K562 (cell line): ENCODE measurements at regions not wholly inside any gene's neighbourhood (a gene's known extent, or its start where the extent isn't known, plus 50 kb on each side); places are given as distances from the start of the nearest gene placed in this dataset.

Source experiments
- ATAC-seq: fragments of 200-7000 bp; cut with Tn5 transposase; 3 replicates; pipeline ENCODE4 v1.9.1; 2020; ENCODE audit warnings: moderate library complexity
- BruUV-seq: library from RNA; stranded (reverse); fragments of 400-500 nt; replicated peaks from 2 replicates; lab custom pipeline; 2021; lab: Mats Ljungman, UMichigan
- CTCF ChIA-PET: fragments of 300-600 bp; formaldehyde crosslinking; extraction: SDS; loops from one replicate; lab custom pipeline; 2021; ENCODE audit warnings: low intra/inter-chr PET ratio; lab: Yijun Ruan, JAX
- POLR2A ChIA-PET: fragments of 300-600, 350-650 bp; sonication (Branson Sonifier 250); formaldehyde crosslinking; extraction: SDS; loops from one replicate; lab custom pipeline; 2021; ENCODE audit warnings: antibody characterized with exemption, inconsistent platforms; lab: Yijun Ruan, JAX
- DNase-seq, 4 experiments: peaks; one replicate each; pipeline versions ENCODE4 v3.0.0 to v3.0.0-alpha.2; 2011 to 2018; ENCODE audit warnings: low spot score in 3 of 4, mixed read lengths in 3 of 4; ENCODE audit errors: extremely low read depth in 1 of 4
- FAIRE-seq: peaks from 2 replicates; lab custom pipeline; 2011; peaks lifted over from hg19 to GRCh38; lab: Jason Lieb, UNC
- H2AFZ ChIP-seq: 2 replicates; pipeline ENCODE4 v1.6.0; 2011; ENCODE audit warnings: low read depth, low read length, control low read depth, inconsistent platforms
- H3K27ac ChIP-seq: fragments of 200-600 bp; 3 replicates; pipeline ENCODE4 v1.8.0; 2011; ENCODE audit warnings: low read depth, mild to moderate bottlenecking, control low read depth, inconsistent platforms, low read length, moderate library complexity, mixed read lengths; ENCODE audit errors: extremely low read depth
- H3K27me3 ChIP-seq, 2 experiments: fragments of 300-600 bp in 1 of 2; 2 replicates in 1 of 2; 3 replicates in 1 of 2; pipeline versions ENCODE4 v1.6.0 to v1.8.0; 2011; ENCODE audit warnings: inconsistent platforms in 2 of 2, low read length in 2 of 2, mild to moderate bottlenecking in 1 of 2, mixed read lengths in 1 of 2, moderate library complexity in 1 of 2; ENCODE audit not compliant: control insufficient read depth in 2 of 2, insufficient read depth in 2 of 2
- H3K36me3 ChIP-seq: fragments of 300-600 bp; 3 replicates; pipeline ENCODE4 v1.8.0; 2011; ENCODE audit warnings: mild to moderate bottlenecking, low read length, inconsistent platforms; ENCODE audit not compliant: control insufficient read depth, insufficient read depth
- H3K4me1 ChIP-seq, 2 experiments: fragments of 200-600 bp in 1 of 2; replicated peaks in 1 of 2; 2 replicates in 1 of 2; 3 replicates in 1 of 2; pipeline versions ENCODE4 v1.5.1 to v1.8.0; 2011; ENCODE audit warnings: inconsistent platforms in 2 of 2, low read length in 2 of 2, mild to moderate bottlenecking in 1 of 2, mixed read lengths in 1 of 2, moderate library complexity in 1 of 2; ENCODE audit not compliant: control insufficient read depth in 2 of 2, insufficient read depth in 2 of 2
- H3K4me2 ChIP-seq: 2 replicates; pipeline ENCODE4 v1.6.1; 2011; ENCODE audit warnings: low read length, control low read depth, inconsistent platforms, mixed read lengths; ENCODE audit not compliant: insufficient read depth
- H3K4me3 ChIP-seq: fragments of 200-600 bp; sonication (generic), shearing (Covaris generic); 2 replicates; pipeline ENCODE4 v1.5.1; 2016; ENCODE audit warnings: control low read depth, inconsistent platforms
- H3K79me2 ChIP-seq: fragments of 200-600 bp; 3 replicates; pipeline ENCODE4 v1.8.0; 2011; ENCODE audit warnings: low read length, inconsistent platforms; ENCODE audit not compliant: control insufficient read depth, insufficient read depth
- H3K9ac ChIP-seq, 2 experiments: 2 replicates each; pipeline versions ENCODE4 v1.6.0 to v1.6.1; 2011; ENCODE audit warnings: low read depth in 2 of 2, low read length in 2 of 2, control low read depth in 1 of 2, inconsistent platforms in 1 of 2, mild to moderate bottlenecking in 1 of 2, mixed read lengths in 1 of 2; ENCODE audit not compliant: insufficient read depth in 1 of 2
- H3K9me1 ChIP-seq: one replicate; pipeline ENCODE4 v1.6.0; 2011; ENCODE audit warnings: inconsistent platforms, mild to moderate bottlenecking, low read length, moderate library complexity; ENCODE audit not compliant: control insufficient read depth, insufficient read depth
- H3K9me3 ChIP-seq: replicated peaks from 2 replicates; pipeline ENCODE4 v1.5.1; 2011; ENCODE audit warnings: low read depth, low read length, inconsistent platforms; ENCODE audit not compliant: control insufficient read depth, insufficient read depth
- H4K20me1 ChIP-seq: replicated peaks from 2 replicates; pipeline ENCODE4 v1.6.1; 2011; ENCODE audit warnings: low read length, inconsistent platforms, mixed read lengths; ENCODE audit not compliant: control insufficient read depth, insufficient read depth
- EGR1 ChIP-seq: fragments of 450-650 bp; conservative IDR thresholded peaks from 2 replicates; pipeline ENCODE4 v1.6.1; 2017; ENCODE audit warnings: mild to moderate bottlenecking
- RBM22 ChIP-seq: fragments of 200-400 bp; formaldehyde crosslinking; IDR thresholded peaks from 2 replicates; pipeline ENCODE4 v1.6.1; 2018; ENCODE audit warnings: low read length, low read depth; ENCODE audit not compliant: poor library complexity, severe bottlenecking
- SMAD1 ChIP-seq: fragments of 150-350 bp; IDR thresholded peaks from 2 replicates; pipeline ENCODE4 v1.6.1; 2014; ENCODE audit warnings: low read length, low read depth; ENCODE audit not compliant: partially characterized antibody
- SMARCA5 ChIP-seq: fragments of 450-650 bp; IDR thresholded peaks from 2 replicates; pipeline ENCODE4 v1.6.1; 2016
- STAG1 ChIP-seq: sonication (generic); formaldehyde crosslinking; IDR thresholded peaks from 2 replicates; pipeline ENCODE4 v1.5.0; 2020; ENCODE audit warnings: missing genetic modification reagents, borderline replicate concordance
- WHSC1 ChIP-seq: IDR thresholded peaks from one replicate; pipeline ENCODE4 v1.6.1; 2012; ENCODE audit warnings: low read length, control low read depth, inconsistent platforms
- WGBS: fragments of 100-300 bp; shearing (Covaris generic); methylation state at CpG from one replicate; pipeline ENCODE4 v1.1.6; 2016; ENCODE audit warnings: low coverage, mixed read lengths; ENCODE audit not compliant: insufficient coverage; ENCODE audit errors: missing lambda C conversion rate; 5-methylcytosine and 5-hydroxymethylcytosine counted together
- in situ Hi-C: fragments of 300-500 bp; cut with MboI; formaldehyde crosslinking; loops from 4 replicates; pipeline ENCODE4 v1.15.0; 2018; ENCODE audit warnings: inconsistent platforms, mixed read lengths
- intact Hi-C: fragments of 100-400 bp; cut with micrococcal nuclease; formaldehyde crosslinking; loops from 2 replicates; pipeline ENCODE4 v1.14.2; 2022
- TF ChIP-seq, protein P1 (sequence below), 2 experiments: fragments of 450-650 bp in 1 of 2; sonication (generic) in 1 of 2; formaldehyde crosslinking in 1 of 2; IDR thresholded peaks in 1 of 2; conservative IDR thresholded peaks in 1 of 2; 2 replicates each; pipeline versions ENCODE4 v1.6.1 to v1.8.1; 2016 to 2023; ENCODE audit warnings: mild to moderate bottlenecking in 2 of 2, moderate library complexity in 2 of 2, inconsistent platforms in 1 of 2, missing genetic modification reagents in 1 of 2
- TF ChIP-seq, protein P2 (sequence below), 2 experiments: fragments of 450-650 bp in 1 of 2; sonication (generic) in 1 of 2; formaldehyde crosslinking in 1 of 2; IDR thresholded peaks; 2 replicates each; pipeline versions ENCODE4 v1.7.1 to v1.9.0; 2016 to 2022; ENCODE audit warnings: inconsistent platforms in 1 of 2, mild to moderate bottlenecking in 1 of 2, missing genetic modification reagents in 1 of 2

DNA sequence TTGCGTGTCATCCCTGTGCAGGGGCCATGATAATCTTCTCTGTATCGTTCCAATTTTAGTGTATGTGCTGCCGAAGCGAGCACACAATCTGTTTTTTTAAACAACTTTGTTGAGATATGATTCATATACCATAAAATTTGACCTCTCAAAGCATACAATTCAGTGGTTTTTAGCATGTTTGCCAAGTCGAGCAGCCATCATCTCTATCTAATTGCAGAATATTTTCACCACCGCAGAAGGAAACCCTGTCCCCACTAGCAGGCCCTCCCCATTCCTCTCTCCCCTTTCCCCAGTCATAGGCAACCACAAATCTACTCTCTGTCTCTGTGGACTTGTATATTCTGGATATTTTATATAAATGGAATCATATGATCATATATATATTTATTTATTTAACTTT lies 78.7 kb upstream of the TINAGL1 start (continued):
- no peak for TF ChIP-seq SMARCA5
- TF ChIP-seq WHSC1: no peak

DNA sequence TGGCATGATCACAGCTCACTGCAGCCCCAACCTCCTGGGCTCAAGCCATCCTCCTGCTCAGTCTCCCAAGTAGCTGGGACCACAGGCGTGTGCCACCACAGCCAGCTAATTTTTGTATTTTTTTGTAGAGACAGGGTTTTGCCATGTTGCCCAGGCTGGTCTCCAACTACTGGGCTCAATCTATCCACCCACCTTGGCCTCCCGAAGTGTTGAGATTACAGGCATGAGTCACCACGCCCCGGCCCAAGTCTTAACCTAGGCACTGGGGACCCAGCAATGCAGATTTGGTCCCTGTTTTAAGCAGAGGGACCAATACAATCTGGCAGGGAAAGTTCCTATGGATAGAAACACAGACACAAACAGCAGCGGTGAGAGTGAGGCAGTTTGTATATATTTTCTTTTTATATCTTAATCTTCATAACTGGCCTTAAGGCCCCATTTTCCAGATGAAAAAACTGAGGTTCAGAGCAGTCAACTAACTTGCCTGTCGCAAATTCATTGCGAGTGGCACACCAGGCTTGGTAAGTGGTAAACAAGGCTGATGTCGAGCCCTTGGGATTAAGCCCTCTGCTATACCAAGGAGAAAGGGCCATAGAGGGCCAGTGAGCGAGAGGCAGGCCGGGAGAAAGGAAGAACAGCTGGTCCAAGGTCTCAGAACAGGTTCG lies 77.8 kb upstream of the TINAGL1 start:
- DNase-seq (no peak), FAIRE-seq (no peak), ATAC-seq (no peak)
- H3K9me3 ChIP-seq: no peaks in the 10 kb centered on the region
- intact Hi-C loops: no loop called here
- no peak overlapping the region for H3K27ac ChIP-seq
- H3K9ac ChIP-seq: no peak overlapping the region
- in situ Hi-C loops: no loop called here
- H3K4me3 ChIP-seq: no peak overlapping the region
- ChIA-PET CTCF (no interaction called here), POLR2A (interaction anchor here (0.6 to 1.7 kb wide), 3 partner anchors 37 to 1319 kb away, joined by 3 to 4 read pairs (median 4); partner anchors contain the start of gene YARS1)
- no peak overlapping the region for H2AFZ ChIP-seq
- H3K36me3 ChIP-seq: no peaks in the 10 kb centered on the region
- H3K4me2 ChIP-seq: no peak overlapping the region
- no TSS peak for BruUV-seq
- no peaks in the 10 kb centered on the region for H3K9me1 ChIP-seq
- peaks cover 10% of the 10 kb centered on the region; the same call in 1 of the 2 replicates for H4K20me1 ChIP-seq
- no peaks in the 10 kb centered on the region for H3K79me2 ChIP-seq
- H3K27me3 ChIP-seq: peaks cover 23 to 42% of the 10 kb centered on the region in 2 experiments
- 4% methylated on average over 11 of the region's 11 CpGs for WGBS
- peaks cover 0 to 3% of the 10 kb centered on the region in 2 experiments; a peak in 1 of 5 replicates for H3K4me1 ChIP-seq
- no peak for TF ChIP-seq RBM22
- no peak for TF ChIP-seq STAG1 (CRISPR knock-in tag)
- TF ChIP-seq SMAD1: no peak
- TF ChIP-seq EGR1: 0 out of 2 replicates have a peak, but pooled peaks have one; percentile 14
- TF ChIP-seq, protein P1, sequence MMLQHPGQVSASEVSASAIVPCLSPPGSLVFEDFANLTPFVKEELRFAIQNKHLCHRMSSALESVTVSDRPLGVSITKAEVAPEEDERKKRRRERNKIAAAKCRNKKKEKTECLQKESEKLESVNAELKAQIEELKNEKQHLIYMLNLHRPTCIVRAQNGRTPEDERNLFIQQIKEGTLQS (IDR thresholded peaks at IDR 0.05): peak; percentile 30; the same call in 1 of the 2 replicates
- TF ChIP-seq, protein P1 (CRISPR knock-in tag; conservative IDR thresholded peaks at IDR 0.05): no peak
- TF ChIP-seq, protein P2, sequence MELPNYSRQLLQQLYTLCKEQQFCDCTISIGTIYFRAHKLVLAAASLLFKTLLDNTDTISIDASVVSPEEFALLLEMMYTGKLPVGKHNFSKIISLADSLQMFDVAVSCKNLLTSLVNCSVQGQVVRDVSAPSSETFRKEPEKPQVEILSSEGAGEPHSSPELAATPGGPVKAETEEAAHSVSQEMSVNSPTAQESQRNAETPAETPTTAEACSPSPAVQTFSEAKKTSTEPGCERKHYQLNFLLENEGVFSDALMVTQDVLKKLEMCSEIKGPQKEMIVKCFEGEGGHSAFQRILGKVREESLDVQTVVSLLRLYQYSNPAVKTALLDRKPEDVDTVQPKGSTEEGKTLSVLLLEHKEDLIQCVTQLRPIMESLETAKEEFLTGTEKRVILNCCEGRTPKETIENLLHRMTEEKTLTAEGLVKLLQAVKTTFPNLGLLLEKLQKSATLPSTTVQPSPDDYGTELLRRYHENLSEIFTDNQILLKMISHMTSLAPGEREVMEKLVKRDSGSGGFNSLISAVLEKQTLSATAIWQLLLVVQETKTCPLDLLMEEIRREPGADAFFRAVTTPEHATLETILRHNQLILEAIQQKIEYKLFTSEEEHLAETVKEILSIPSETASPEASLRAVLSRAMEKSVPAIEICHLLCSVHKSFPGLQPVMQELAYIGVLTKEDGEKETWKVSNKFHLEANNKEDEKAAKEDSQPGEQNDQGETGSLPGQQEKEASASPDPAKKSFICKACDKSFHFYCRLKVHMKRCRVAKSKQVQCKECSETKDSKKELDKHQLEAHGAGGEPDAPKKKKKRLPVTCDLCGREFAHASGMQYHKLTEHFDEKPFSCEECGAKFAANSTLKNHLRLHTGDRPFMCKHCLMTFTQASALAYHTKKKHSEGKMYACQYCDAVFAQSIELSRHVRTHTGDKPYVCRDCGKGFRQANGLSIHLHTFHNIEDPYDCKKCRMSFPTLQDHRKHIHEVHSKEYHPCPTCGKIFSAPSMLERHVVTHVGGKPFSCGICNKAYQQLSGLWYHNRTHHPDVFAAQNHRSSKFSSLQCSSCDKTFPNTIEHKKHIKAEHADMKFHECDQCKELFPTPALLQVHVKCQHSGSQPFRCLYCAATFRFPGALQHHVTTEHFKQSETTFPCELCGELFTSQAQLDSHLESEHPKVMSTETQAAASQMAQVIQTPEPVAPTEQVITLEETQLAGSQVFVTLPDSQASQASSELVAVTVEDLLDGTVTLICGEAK (IDR thresholded peaks at IDR 0.05): no peak
- TF ChIP-seq, protein P2 (CRISPR knock-in tag; IDR thresholded peaks at IDR 0.05): no peak
